GM23248 (cell line): ENCODE measurements at regions not wholly inside any gene's neighbourhood (a gene's known extent, or its start where the extent isn't known, plus 50 kb on each side); places are given as distances from the start of the nearest gene placed in this dataset.

ENCODE experiments used
- DNase-seq: peaks from one replicate; pipeline ENCODE4 v3.0.0-alpha.2; 2015
- H2AFZ ChIP-seq: fragments of 200-600 bp; sonication (generic); 2 replicates; pipeline ENCODE4 v1.6.1; 2016; ENCODE audit warnings: antibody characterized with exemption
- H3F3A ChIP-seq: fragments of 200-600 bp; sonication (generic); 2 replicates; pipeline ENCODE4 v1.6.1; 2016; ENCODE audit warnings: mild to moderate bottlenecking, antibody characterized with exemption, mixed run types; ENCODE audit not compliant: insufficient read depth
- H3K27ac ChIP-seq: fragments of 200-600 bp; sonication (generic); 2 replicates; pipeline ENCODE4 v1.5.1; 2016; ENCODE audit warnings: mild to moderate bottlenecking
- H3K27me3 ChIP-seq: fragments of 200-600 bp; sonication (generic); replicated peaks from 2 replicates; pipeline ENCODE4 v1.6.1; 2016; ENCODE audit warnings: mild to moderate bottlenecking; ENCODE audit not compliant: insufficient read depth
- H3K36me3 ChIP-seq: fragments of 200-600 bp; sonication (generic); 2 replicates; pipeline ENCODE4 v1.6.1; 2016; ENCODE audit warnings: low read depth, mild to moderate bottlenecking
- H3K4me1 ChIP-seq: fragments of 200-600 bp; sonication (generic); 2 replicates; pipeline ENCODE4 v1.6.1; 2016; ENCODE audit warnings: mild to moderate bottlenecking; ENCODE audit not compliant: insufficient read depth
- H3K4me2 ChIP-seq: fragments of 200-600 bp; sonication (generic); one replicate; pipeline ENCODE4 v1.6.1; 2016; ENCODE audit warnings: mild to moderate bottlenecking; ENCODE audit not compliant: unreplicated experiment
- H3K4me3 ChIP-seq: fragments of 200-600 bp; sonication (generic); 2 replicates; pipeline ENCODE4 v1.5.1; 2016; ENCODE audit warnings: mild to moderate bottlenecking
- H3K79me2 ChIP-seq: fragments of 200-600 bp; sonication (generic); 2 replicates; pipeline ENCODE4 v1.6.1; 2016; ENCODE audit warnings: mild to moderate bottlenecking; ENCODE audit not compliant: insufficient read depth
- H3K9ac ChIP-seq: fragments of 200-600 bp; sonication (generic); 2 replicates; pipeline ENCODE4 v1.6.1; 2016; ENCODE audit warnings: mild to moderate bottlenecking
- H3K9me2 ChIP-seq: fragments of 200-600 bp; sonication (generic); 2 replicates; pipeline ENCODE4 v1.6.1; 2016; ENCODE audit warnings: mixed run types, mild to moderate bottlenecking, moderate library complexity; ENCODE audit not compliant: insufficient read depth
- H3K9me3 ChIP-seq: fragments of 200-600 bp; sonication (generic); one replicate; pipeline ENCODE4 v1.6.1; 2017; ENCODE audit warnings: low read depth
- H4K20me1 ChIP-seq: fragments of 200-600 bp; sonication (generic); 2 replicates; pipeline ENCODE4 v1.6.0; 2016; ENCODE audit not compliant: insufficient read depth
- EZH2 ChIP-seq: fragments of 200-600 bp; sonication (generic); IDR thresholded peaks from 2 replicates; pipeline ENCODE4 v1.6.1; 2018; ENCODE audit warnings: antibody characterized with exemption, mild to moderate bottlenecking; ENCODE audit not compliant: insufficient read depth, poor library complexity, severe bottlenecking
- EZH2phosphoT487 ChIP-seq: fragments of 200-600 bp; sonication (generic); IDR thresholded peaks from 2 replicates; pipeline ENCODE4 v1.6.1; 2018; ENCODE audit warnings: antibody characterized with exemption, moderate library complexity, mild to moderate bottlenecking, low read depth; ENCODE audit not compliant: insufficient read depth
- WGBS, 2 experiments: methylation state at CpG; one replicate each; pipeline ENCODE4 v1.1.6; 2015 to 2017; ENCODE audit warnings: low lambda C conversion rate in 2 of 2, low coverage in 1 of 2; ENCODE audit errors: missing lambda C conversion rate in 2 of 2; 5-methylcytosine and 5-hydroxymethylcytosine counted together
- in situ Hi-C: fragments of 300-500 bp; cut with MboI; formaldehyde crosslinking; loops from 2 replicates; pipeline ENCODE4 v1.15.0; 2020

DNA sequence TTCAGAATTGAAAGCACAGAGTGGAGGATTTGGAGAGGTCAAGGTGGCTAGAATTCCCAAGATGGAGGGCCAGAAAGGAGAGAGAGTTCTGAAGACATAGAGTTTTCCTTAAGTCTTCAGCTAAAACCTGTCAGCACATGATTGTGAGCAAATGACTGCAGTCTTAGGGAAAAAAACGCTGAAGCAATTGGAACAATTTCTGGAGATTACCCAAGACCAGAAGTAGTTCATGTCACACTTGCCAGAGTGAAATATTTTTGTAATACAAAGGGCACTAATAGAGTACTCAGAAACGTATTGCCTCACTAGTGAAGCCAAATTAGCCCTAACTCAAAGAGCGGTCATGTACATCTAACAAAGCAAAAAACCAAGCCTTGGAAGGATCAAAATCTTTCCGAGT lies 541.3 kb upstream of the MARCKS start:
- WGBS, 2 experiments, result 42 to 44% methylated on average over 4 of the region's 4 CpGs
- TF ChIP-seq EZH2 (no peak), EZH2phosphoT487 (no peak)
- Histone ChIP-seq H2AFZ (peak overlapping the region; percentile 39), H3K4me2 (no peak overlapping the region), H3K27ac (no peak overlapping the region), H4K20me1 (no peaks in the 10 kb centered on the region), H3K4me1 (peaks cover 12% of the 10 kb centered on the region), H3K79me2 (no peaks in the 10 kb centered on the region), H3K9me2 (no peaks in the 10 kb centered on the region), H3K9me3 (no peaks in the 10 kb centered on the region), H3K4me3 (no peak overlapping the region), H3K36me3 (no peaks in the 10 kb centered on the region), H3K9ac (no peak overlapping the region), H3F3A (no peaks in the 10 kb centered on the region), H3K27me3 (no peaks in the 10 kb centered on the region)
- peak; percentile 32 for DNase-seq
- in situ Hi-C loops, result no loop called here

DNA sequence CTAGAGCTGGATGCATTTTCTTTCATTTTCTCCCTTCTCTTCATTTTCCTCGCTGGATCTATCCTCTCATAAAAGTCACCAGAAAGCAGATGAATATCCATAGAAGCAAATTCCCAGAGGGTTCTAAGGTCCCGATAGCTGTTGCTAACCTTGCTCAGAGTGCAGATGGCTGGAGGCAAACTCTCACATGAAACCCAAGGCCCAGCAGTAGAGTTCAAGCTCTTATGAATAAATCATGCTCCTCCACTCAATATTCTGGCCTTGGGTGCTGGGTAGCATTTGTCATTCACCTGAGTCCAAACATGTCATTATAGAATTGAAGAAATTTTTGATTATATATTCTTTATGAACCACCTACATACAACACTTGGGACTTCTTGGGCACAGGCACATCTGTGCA lies 539.7 kb upstream of the MARCKS start:
- 96% methylated on average over 2 of the region's 2 CpGs for WGBS, 2 experiments

DNA sequence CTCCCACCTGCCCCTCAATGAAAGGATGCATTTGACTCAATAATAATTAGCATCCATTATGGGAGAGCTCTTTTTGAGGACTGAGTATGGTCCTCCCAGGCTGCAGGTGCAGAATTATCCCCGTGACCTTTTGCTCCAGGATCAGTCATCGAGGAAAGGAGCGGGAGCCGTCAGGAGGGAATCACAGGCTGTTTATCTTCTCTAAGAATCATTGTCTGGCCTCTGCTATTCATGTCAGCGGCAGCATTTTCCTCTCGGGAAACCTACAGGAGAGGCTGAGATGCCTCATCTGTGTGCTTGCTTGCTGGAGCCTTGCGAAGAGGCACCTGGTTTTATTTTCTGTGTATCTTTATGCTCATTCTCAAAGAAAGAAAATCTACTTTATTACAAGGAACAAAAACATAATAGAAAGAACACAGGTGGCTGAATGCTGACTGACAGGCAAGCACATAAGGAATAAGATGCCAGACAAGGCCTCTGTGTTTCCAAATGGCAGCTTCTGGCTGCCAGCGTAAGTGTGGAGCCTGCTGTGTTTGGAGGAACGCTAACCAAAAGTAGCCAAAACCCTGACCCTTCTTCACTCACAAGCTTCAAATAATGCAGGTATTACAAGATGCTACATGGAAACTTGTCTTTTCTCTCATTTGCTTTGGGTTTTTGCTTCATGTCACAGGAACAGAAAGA lies 539.1 kb upstream of the MARCKS start:
- WGBS, 2 experiments, result 92 to 93% methylated on average over 9 of the region's 9 CpGs
- H4K20me1 ChIP-seq, result no peaks in the 10 kb centered on the region
- no peak for DNase-seq
- TF ChIP-seq EZH2phosphoT487 (no peak), EZH2 (no peak)
- peaks cover 12% of the 10 kb centered on the region for H3K4me1 ChIP-seq
- H3K9me2 ChIP-seq, result no peaks in the 10 kb centered on the region
- in situ Hi-C loops, result no loop called here
- no peak overlapping the region for H3K9ac ChIP-seq
- no peaks in the 10 kb centered on the region for H3K79me2 ChIP-seq
- H3F3A ChIP-seq, result no peaks in the 10 kb centered on the region
- H3K4me2 ChIP-seq, result no peak overlapping the region
- no peaks in the 10 kb centered on the region for H3K9me3 ChIP-seq
- no peak overlapping the region for H3K4me3 ChIP-seq
- no peaks in the 10 kb centered on the region for H3K36me3 ChIP-seq
- no peak overlapping the region for H2AFZ ChIP-seq
- no peaks in the 10 kb centered on the region for H3K27me3 ChIP-seq
- H3K27ac ChIP-seq, result no peak overlapping the region

More for the DNA sequence above, 539.7 kb upstream of the MARCKS start:
- Histone ChIP-seq H3K27ac (no peak overlapping the region), H4K20me1 (no peaks in the 10 kb centered on the region), H3K4me2 (no peak overlapping the region), H3K4me1 (peaks cover 12% of the 10 kb centered on the region), H3K36me3 (no peaks in the 10 kb centered on the region), H3K79me2 (no peaks in the 10 kb centered on the region), H3K9me2 (no peaks in the 10 kb centered on the region), H3K9ac (no peak overlapping the region), H2AFZ (no peak overlapping the region), H3K4me3 (no peak overlapping the region), H3F3A (no peaks in the 10 kb centered on the region), H3K27me3 (no peaks in the 10 kb centered on the region), H3K9me3 (no peaks in the 10 kb centered on the region)
- in situ Hi-C loops, result no loop called here
- TF ChIP-seq EZH2phosphoT487 (no peak), EZH2 (no peak)
- no peak for DNase-seq

DNA sequence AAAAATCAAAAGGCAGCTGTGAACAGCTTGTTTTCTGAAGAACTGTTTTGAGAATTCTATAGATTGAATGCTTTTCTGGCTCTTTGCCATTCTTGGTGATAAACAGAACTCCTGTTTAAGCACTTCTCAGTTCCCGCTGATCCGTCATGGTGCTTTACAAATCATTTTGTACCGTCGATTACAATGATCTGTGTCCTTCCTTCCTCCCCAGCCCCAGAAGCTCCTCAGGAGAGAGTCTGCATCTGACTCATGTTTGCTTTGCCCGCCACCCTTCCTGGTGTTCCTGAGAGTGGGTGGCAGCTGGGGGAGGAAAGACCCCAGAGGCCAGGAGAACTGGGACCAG lies 538.6 kb upstream of the MARCKS start:
- Histone ChIP-seq H3K79me2 (no peaks in the 10 kb centered on the region), H3K9ac (no peak overlapping the region), H3K4me1 (peaks cover 12% of the 10 kb centered on the region), H3K4me2 (no peak overlapping the region), H3K27me3 (no peaks in the 10 kb centered on the region), H3K9me2 (no peaks in the 10 kb centered on the region), H3K9me3 (no peaks in the 10 kb centered on the region), H3F3A (no peaks in the 10 kb centered on the region), H3K36me3 (no peaks in the 10 kb centered on the region), H4K20me1 (no peaks in the 10 kb centered on the region), H3K27ac (no peak overlapping the region), H3K4me3 (no peak overlapping the region), H2AFZ (no peak overlapping the region)
- in situ Hi-C loops, result no loop called here
- no peak for DNase-seq
- 92 to 96% methylated on average over 5 of the region's 5 CpGs for WGBS, 2 experiments
- no peak for TF ChIP-seq EZH2
- TF ChIP-seq EZH2phosphoT487, result no peak

DNA sequence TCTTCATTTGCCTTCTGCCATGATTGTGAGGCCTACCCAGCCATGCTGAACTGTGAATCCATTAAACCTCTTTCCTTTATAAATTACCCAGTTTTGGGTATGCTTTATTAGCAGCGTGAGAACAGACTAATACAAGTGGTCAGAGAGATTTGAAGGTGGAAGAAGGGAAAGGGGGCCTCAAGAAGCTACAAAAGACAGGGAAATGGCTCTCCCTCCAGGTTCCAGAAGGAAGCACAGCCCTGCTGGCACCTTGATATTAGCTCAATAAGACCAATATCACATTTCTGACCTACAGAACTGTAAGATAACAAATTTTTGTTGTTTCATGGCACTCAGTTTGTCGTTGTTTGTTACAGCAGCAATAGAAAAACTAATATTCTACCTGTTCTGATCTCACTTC lies 536.5 kb upstream of the MARCKS start:
- no peaks in the 10 kb centered on the region for H3K36me3 ChIP-seq
- no peaks in the 10 kb centered on the region for H3K27me3 ChIP-seq
- TF ChIP-seq EZH2phosphoT487 (no peak), EZH2 (no peak)
- H3K79me2 ChIP-seq, result no peaks in the 10 kb centered on the region
- H3K9me3 ChIP-seq, result no peaks in the 10 kb centered on the region
- no peaks in the 10 kb centered on the region for H3K9me2 ChIP-seq
- no peak overlapping the region for H3K9ac ChIP-seq
- no peaks in the 10 kb centered on the region for H4K20me1 ChIP-seq
- no peaks in the 10 kb centered on the region for H3F3A ChIP-seq
- no peak overlapping the region for H3K4me3 ChIP-seq
- 63 to 65% methylated on average over 2 of the region's 2 CpGs for WGBS, 2 experiments
- 0 out of 2 replicates have a peak, but pooled peaks cover under 1% of the 10 kb centered on the region for H3K4me1 ChIP-seq
- in situ Hi-C loops, result no loop called here
- H2AFZ ChIP-seq, result no peak overlapping the region
- no peak overlapping the region for H3K4me2 ChIP-seq
- H3K27ac ChIP-seq, result no peak overlapping the region
- DNase-seq, result no peak
